IMR-90 (cell line): ENCODE measurements at regions not wholly inside any gene's neighbourhood (a gene's known extent, or its start where the extent isn't known, plus 50 kb on each side); places are given as distances from the start of the nearest gene placed in this dataset.

ENCODE experiments used
- ATAC-seq: fragments of 200-7000 bp; cut with Tn5 transposase; 2 replicates; pipeline ENCODE4 v1.9.1; 2020; ENCODE audit warnings: low read depth, mild to moderate bottlenecking, moderate library complexity
- BruUV-seq: library from RNA; stranded (reverse); fragments of 400-500 nt; replicated peaks from 2 replicates; lab custom pipeline; 2021; lab: Mats Ljungman, UMichigan
- CTCF ChIA-PET: fragments of 300-600 bp; formaldehyde crosslinking; extraction: SDS; loops from one replicate; lab custom pipeline; 2021; ENCODE audit warnings: antibody characterized with exemption; lab: Yijun Ruan, JAX
- POLR2A ChIA-PET: fragments of 300-600 bp; sonication (Branson Sonifier 250); formaldehyde crosslinking; loops from one replicate; lab custom pipeline; 2022; ENCODE audit warnings: antibody characterized with exemption; ENCODE audit not compliant: unreplicated experiment; lab: Charles Lee
- DNase-seq: peaks from one replicate; pipeline ENCODE4 v3.0.0; 2013
- H2AFZ ChIP-seq: replicated peaks from 2 replicates; pipeline ENCODE3; 2013; ENCODE audit warnings: low read length, mild to moderate bottlenecking; ENCODE audit not compliant: poor library complexity
- H2AK5ac ChIP-seq: 2 replicates; pipeline ENCODE4 v1.6.1; 2013; ENCODE audit warnings: low read depth, low read length, inconsistent platforms
- H2AK9ac ChIP-seq: replicated peaks from 2 replicates; pipeline ENCODE3; 2013; ENCODE audit warnings: mild to moderate bottlenecking, low read depth, low read length, moderate library complexity; ENCODE audit not compliant: poor library complexity
- H2BK120ac ChIP-seq: 2 replicates; pipeline ENCODE4 v1.6.1; 2013; ENCODE audit warnings: low read depth, low read length, inconsistent platforms
- H2BK15ac ChIP-seq: 3 replicates; pipeline ENCODE4 v1.6.1; 2013; ENCODE audit warnings: low read depth, low read length, inconsistent platforms
- H2BK20ac ChIP-seq: 2 replicates; pipeline ENCODE4 v1.6.1; 2013; ENCODE audit warnings: low read depth, mild to moderate bottlenecking, inconsistent platforms, low read length, moderate library complexity
- H2BK5ac ChIP-seq: 2 replicates; pipeline ENCODE4 v1.6.1; 2013; ENCODE audit warnings: mild to moderate bottlenecking, low read depth, low read length, inconsistent platforms; ENCODE audit not compliant: poor library complexity, severe bottlenecking
- H3K14ac ChIP-seq: replicated peaks from 2 replicates; pipeline ENCODE4 v1.6.1; 2013; ENCODE audit warnings: low read depth, low read length, inconsistent platforms
- H3K18ac ChIP-seq: 2 replicates; pipeline ENCODE4 v1.6.1; 2013; ENCODE audit warnings: low read depth, low read length, control low read depth
- H3K23ac ChIP-seq: 2 replicates; pipeline ENCODE4 v1.6.1; 2013; ENCODE audit warnings: low read depth, low read length, inconsistent platforms
- H3K27ac ChIP-seq: 2 replicates; pipeline ENCODE4 v1.5.1; 2013; ENCODE audit warnings: mild to moderate bottlenecking, control low read depth, low read length; ENCODE audit not compliant: insufficient read depth
- H3K27me3 ChIP-seq: 2 replicates; pipeline ENCODE4 v1.6.1; 2013; ENCODE audit warnings: low read length; ENCODE audit not compliant: control insufficient read depth, insufficient read depth
- H3K36me3 ChIP-seq: 2 replicates; pipeline ENCODE4 v1.6.1; 2013; ENCODE audit warnings: low read length, mixed read lengths; ENCODE audit not compliant: control insufficient read depth, insufficient read depth
- H3K4ac ChIP-seq: 2 replicates; pipeline ENCODE4 v1.6.1; 2013; ENCODE audit warnings: low read depth, low read length, inconsistent platforms
- H3K4me1 ChIP-seq: 2 replicates; pipeline ENCODE4 v1.6.1; 2013; ENCODE audit warnings: low read length, mixed read lengths; ENCODE audit not compliant: control insufficient read depth, insufficient read depth
- H3K4me2 ChIP-seq: 2 replicates; pipeline ENCODE4 v1.6.1; 2013; ENCODE audit warnings: low read depth, mild to moderate bottlenecking, control low read depth, low read length, moderate library complexity
- H3K4me3 ChIP-seq: 2 replicates; pipeline ENCODE4 v1.5.1; 2013; ENCODE audit warnings: low read depth, mild to moderate bottlenecking, control low read depth, low read length, moderate library complexity; ENCODE audit not compliant: insufficient read depth
- H3K56ac ChIP-seq: 2 replicates; pipeline ENCODE4 v1.6.1; 2013; ENCODE audit warnings: low read length, inconsistent platforms; ENCODE audit not compliant: insufficient read depth; ENCODE audit errors: extremely low read depth
- H3K79me1 ChIP-seq, 2 experiments: 2 replicates each; pipeline ENCODE4 v1.6.1; 2013; ENCODE audit warnings: low read length in 2 of 2, inconsistent platforms in 1 of 2, low read depth in 1 of 2
- H3K9ac ChIP-seq: 2 replicates; pipeline ENCODE4 v1.6.1; 2013; ENCODE audit warnings: low read depth, low read length, control low read depth
- H3K9me1 ChIP-seq: 2 replicates; pipeline ENCODE4 v1.6.1; 2013; ENCODE audit warnings: low read length, inconsistent platforms; ENCODE audit not compliant: insufficient read depth
- H3K9me3 ChIP-seq: 2 replicates; pipeline ENCODE4 v1.6.1; 2013; ENCODE audit warnings: low read length; ENCODE audit not compliant: control insufficient read depth, insufficient read depth
- H4K20me1 ChIP-seq: 2 replicates; pipeline ENCODE4 v1.6.1; 2013; ENCODE audit warnings: low read length, inconsistent platforms; ENCODE audit not compliant: insufficient read depth
- H4K5ac ChIP-seq: 2 replicates; pipeline ENCODE4 v1.6.1; 2013; ENCODE audit warnings: mild to moderate bottlenecking, low read depth, low read length, control low read depth
- H4K8ac ChIP-seq, 2 experiments: 2 replicates each; pipeline ENCODE4 v1.6.1; 2013; ENCODE audit warnings: low read depth in 2 of 2, low read length in 2 of 2, control low read depth in 1 of 2, inconsistent platforms in 1 of 2
- H4K91ac ChIP-seq: 2 replicates; pipeline ENCODE4 v1.6.1; 2013; ENCODE audit warnings: low read depth, low read length, inconsistent platforms; ENCODE audit not compliant: insufficient read depth
- BHLHE40 ChIP-seq: fragments of 150-350 bp; IDR thresholded peaks from 2 replicates; pipeline ENCODE4 v1.6.1; 2016; ENCODE audit warnings: mild to moderate bottlenecking, low read depth, low read length
- CEBPB ChIP-seq: IDR thresholded peaks from 2 replicates; pipeline ENCODE4 v1.6.1; 2012; ENCODE audit warnings: low read depth, low read length, improper control_type of control experiment
- CHD1 ChIP-seq: IDR thresholded peaks from 2 replicates; pipeline ENCODE4 v1.6.1; 2012; ENCODE audit warnings: low read depth, low read length, improper control_type of control experiment
- MAZ ChIP-seq: IDR thresholded peaks from 2 replicates; pipeline ENCODE4 v1.6.1; 2012; ENCODE audit warnings: low read depth, mild to moderate bottlenecking, low read length, improper control_type of control experiment, moderate library complexity, borderline replicate concordance
- USF2 ChIP-seq: fragments of 150-350 bp; IDR thresholded peaks from 2 replicates; pipeline ENCODE4 v1.6.1; 2017; ENCODE audit warnings: mild to moderate bottlenecking, antibody characterized with exemption, low read length, low read depth
- WGBS, 2 experiments: methylation state at CpG; one replicate each; pipeline versions ENCODE4 v1.1.5 to v1.1.7; 2013; ENCODE audit warnings: missing lambda C conversion rate in 2 of 2; ENCODE audit not compliant: insufficient read length in 1 of 2; ENCODE audit errors: extremely low coverage in 2 of 2; 5-methylcytosine and 5-hydroxymethylcytosine counted together
- dilution Hi-C: fragments of 300-500 bp; cut with HindIII; formaldehyde crosslinking; loops from one replicate; pipeline ENCODE4 v1.14.3; 2018; ENCODE audit warnings: low sequenced_read_pairs; ENCODE audit not compliant: unreplicated experiment
- in situ Hi-C: fragments of 300-500 bp; cut with MboI; formaldehyde crosslinking; loops from 3 replicates; pipeline ENCODE4 v1.14.3; 2019; ENCODE audit warnings: low sequenced_read_pairs, inconsistent platforms, mixed read lengths
- intact Hi-C: fragments of 100-400 bp; cut with micrococcal nuclease; formaldehyde crosslinking; loops from 2 replicates; pipeline ENCODE4 v1.10.0; 2022

DNA sequence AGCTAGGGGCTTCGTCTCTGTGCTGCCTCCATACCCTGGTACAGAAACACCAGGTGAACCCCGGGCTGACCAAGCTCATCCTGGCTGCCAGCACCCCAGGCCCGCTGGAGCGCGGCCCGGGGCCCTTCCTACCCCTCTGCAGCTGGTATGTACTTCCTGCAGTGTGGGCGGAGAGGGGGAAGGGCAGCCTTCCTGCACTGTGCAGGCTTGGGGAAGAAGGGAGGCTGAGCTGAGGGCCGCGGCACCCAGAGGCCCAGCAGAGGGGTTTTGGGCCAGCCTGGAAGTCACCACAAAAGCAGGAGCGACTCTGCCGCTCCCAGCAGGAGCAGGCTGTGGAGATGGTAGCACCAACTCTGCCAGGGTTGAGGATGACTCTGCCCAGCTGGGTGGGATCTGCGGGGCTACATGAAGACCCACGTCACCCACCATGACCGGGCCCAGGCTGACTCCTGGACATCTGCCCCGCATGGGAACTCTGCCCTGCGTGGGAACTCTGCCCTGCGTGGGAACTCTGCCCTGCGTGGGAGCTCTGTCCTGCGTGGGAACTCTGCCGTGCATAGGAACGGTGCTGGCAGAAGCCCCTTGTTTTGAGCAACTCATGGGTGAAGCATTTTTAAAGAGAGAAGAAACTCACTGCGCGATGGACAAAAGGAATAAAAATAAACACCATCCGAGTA, 273.3 kb downstream of the NDUFA10 start:
- Histone ChIP-seq H3K4me2 (no peak overlapping the region), H3K4ac (no peak overlapping the region), H3K9me3 (peaks cover 36% of the 10 kb centered on the region), H4K91ac (no peak overlapping the region), H2BK15ac (no peak overlapping the region), H3K56ac (no peak overlapping the region), H2AK5ac (no peak overlapping the region), H4K20me1 (no peaks in the 10 kb centered on the region), H3K4me3 (no peak overlapping the region), H3K79me1 (no peaks in the 10 kb centered on the region), H2AFZ (no peak overlapping the region), H3K27ac (no peak overlapping the region), H2AK9ac (no peak overlapping the region), H3K27me3 (no peaks in the 10 kb centered on the region), H3K23ac (no peak overlapping the region), H3K9me1 (no peaks in the 10 kb centered on the region), H2BK5ac (no peak overlapping the region), H4K8ac (no peak overlapping the region), H2BK120ac (no peak overlapping the region), H3K9ac (no peak overlapping the region), H3K4me1 (no peaks in the 10 kb centered on the region), H3K14ac (no peak overlapping the region), H2BK20ac (no peak overlapping the region), H4K5ac (no peak overlapping the region), H3K36me3 (no peaks in the 10 kb centered on the region), H3K18ac (no peak overlapping the region)
- ATAC-seq, result no peak
- CTCF ChIA-PET, result no interaction called here
- in situ Hi-C loops, result no loop called here
- intact Hi-C loops, result no loop called here
- no TSS peak for BruUV-seq
- dilution Hi-C loops, result no loop called here
- WGBS, 2 experiments, result 53% methylated on average over 8 of the region's 24 CpGs; no CpG with 5 or more reads in 1 of the 2 experiments
- DNase-seq, result no peak
- POLR2A ChIA-PET, result no interaction called here
- no peak for TF ChIP-seq USF2
- TF ChIP-seq MAZ, result no peak
- TF ChIP-seq CHD1, result no peak
- TF ChIP-seq BHLHE40, result no peak
- TF ChIP-seq CEBPB, result no peak
